C4-2B (cell line): ENCODE measurements at regions not wholly inside any gene's neighbourhood (a gene's known extent, or its start where the extent isn't known, plus 50 kb on each side); places are given as distances from the start of the nearest gene placed in this dataset.

ENCODE experiments used
- H3K27ac ChIP-seq: fragments of 450-650 bp; 2 replicates; pipeline ENCODE4 v1.5.1; 2017
- ZFX ChIP-seq: fragments of 450-650 bp; IDR thresholded peaks from 2 replicates; pipeline ENCODE4 v1.6.1; 2017
- TF ChIP-seq, protein P1 (sequence below): fragments of 450-650 bp; conservative IDR thresholded peaks from 2 replicates; pipeline ENCODE4 v1.5.1; 2017; ENCODE audit warnings: mild to moderate bottlenecking

DNA sequence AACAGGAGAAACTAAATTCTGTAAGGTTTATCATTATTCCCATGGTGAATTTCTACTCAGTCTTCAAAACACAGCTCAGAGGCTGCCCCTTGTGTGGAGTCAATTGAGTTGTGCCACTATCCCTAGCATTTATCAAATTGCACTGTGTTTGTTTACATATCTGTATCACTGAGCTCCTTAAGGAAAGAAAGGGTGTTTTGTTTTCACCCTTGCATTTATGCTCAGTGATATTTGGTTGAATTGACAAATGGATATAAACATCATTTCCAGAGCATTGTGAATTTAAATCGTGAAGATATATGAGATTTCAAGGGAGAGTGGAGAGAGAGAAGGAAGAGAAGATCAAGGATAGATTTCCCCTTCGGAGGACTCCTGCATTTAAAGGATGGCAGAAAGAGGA, 55.1 kb upstream of the TNFRSF19 start:
- H3K27ac ChIP-seq, result no peak overlapping the region
- TF ChIP-seq, protein P1, sequence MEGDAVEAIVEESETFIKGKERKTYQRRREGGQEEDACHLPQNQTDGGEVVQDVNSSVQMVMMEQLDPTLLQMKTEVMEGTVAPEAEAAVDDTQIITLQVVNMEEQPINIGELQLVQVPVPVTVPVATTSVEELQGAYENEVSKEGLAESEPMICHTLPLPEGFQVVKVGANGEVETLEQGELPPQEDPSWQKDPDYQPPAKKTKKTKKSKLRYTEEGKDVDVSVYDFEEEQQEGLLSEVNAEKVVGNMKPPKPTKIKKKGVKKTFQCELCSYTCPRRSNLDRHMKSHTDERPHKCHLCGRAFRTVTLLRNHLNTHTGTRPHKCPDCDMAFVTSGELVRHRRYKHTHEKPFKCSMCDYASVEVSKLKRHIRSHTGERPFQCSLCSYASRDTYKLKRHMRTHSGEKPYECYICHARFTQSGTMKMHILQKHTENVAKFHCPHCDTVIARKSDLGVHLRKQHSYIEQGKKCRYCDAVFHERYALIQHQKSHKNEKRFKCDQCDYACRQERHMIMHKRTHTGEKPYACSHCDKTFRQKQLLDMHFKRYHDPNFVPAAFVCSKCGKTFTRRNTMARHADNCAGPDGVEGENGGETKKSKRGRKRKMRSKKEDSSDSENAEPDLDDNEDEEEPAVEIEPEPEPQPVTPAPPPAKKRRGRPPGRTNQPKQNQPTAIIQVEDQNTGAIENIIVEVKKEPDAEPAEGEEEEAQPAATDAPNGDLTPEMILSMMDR, result no peak
- no peak for TF ChIP-seq ZFX

DNA sequence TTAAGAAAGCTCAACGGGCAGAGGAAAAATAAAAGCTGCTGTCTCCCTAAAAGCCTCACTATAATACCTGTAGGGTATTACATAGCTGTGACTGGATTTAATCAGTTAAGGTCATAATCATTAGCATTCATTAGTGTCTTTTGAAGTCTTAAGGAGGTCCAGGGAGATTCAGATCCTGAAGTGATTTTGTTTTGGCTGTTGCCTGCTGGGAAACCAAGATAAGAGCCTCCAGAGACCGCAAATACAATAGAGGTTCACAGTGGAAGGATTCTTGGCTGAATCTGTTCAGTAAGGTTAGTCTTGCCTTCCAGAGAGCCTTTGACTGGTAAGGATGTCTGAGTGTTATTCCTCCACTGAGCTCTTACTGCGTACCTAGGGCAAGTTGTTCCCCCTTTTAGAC, 54.0 kb upstream of the TNFRSF19 start:
- no peak for TF ChIP-seq ZFX
- TF ChIP-seq, protein P1, result no peak
- no peak overlapping the region for H3K27ac ChIP-seq

DNA sequence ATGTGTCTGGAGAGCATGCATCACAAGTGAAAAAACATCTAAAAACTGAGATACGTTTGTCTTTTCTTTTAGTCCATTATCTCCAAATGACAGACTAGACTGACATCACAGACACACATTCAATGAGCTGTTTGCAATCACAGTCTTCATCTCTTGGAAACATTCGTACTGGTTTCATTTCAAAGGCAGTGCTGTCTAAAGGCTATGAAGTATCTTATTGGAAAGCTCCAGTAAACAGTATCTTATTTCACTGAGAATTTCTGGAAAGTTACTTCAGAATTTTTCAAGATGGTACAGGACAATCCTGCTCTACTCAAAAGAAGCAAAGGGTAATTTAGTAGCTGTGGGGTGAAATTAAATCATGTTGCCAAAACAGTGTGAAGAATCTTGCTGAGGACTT, 53.5 kb upstream of the TNFRSF19 start:
- TF ChIP-seq ZFX, result no peak
- TF ChIP-seq, protein P1, result no peak
- no peak overlapping the region for H3K27ac ChIP-seq

DNA sequence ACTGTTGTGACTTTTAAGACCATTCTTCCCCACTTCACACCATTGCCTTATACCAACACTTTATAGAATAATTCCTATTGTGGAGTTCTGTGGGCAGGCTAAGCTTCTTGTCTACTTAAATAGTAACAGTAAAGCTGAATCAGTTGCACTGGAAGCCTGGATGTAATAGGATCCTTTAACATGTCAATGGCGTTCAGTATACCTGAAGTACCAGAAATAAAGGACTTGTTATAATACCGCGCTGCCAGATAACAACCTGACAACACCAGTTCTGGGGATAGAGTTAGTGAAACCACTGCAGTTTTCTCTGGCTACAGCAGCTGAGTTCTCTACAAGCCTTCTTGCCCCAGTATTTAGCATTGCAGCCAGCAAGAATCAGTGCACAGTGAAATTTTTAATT, 52.0 kb upstream of the TNFRSF19 start:
- no peak overlapping the region for H3K27ac ChIP-seq
- TF ChIP-seq, protein P1, result no peak
- TF ChIP-seq ZFX, result no peak
